HepG2 (cell line): ENCODE measurements at regions not wholly inside any gene's neighbourhood (a gene's known extent, or its start where the extent isn't known, plus 50 kb on each side); places are given as distances from the start of the nearest gene placed in this dataset.

Experiments used
- ATAC-seq: fragments of 200-7000 bp; cut with Tn5 transposase; 3 replicates; pipeline ENCODE4 v1.9.1; 2020; ENCODE audit warnings: mild to moderate bottlenecking, moderate library complexity
- BruUV-seq: library from RNA; stranded (reverse); fragments of 400-500 nt; replicated peaks from 2 replicates; lab custom pipeline; 2021; lab: Mats Ljungman, UMichigan
- CTCF ChIA-PET: fragments of 300-600 bp; formaldehyde crosslinking; extraction: SDS; loops from one replicate; lab custom pipeline; 2021; ENCODE audit warnings: low total read pairs, inconsistent platforms, low intra/inter-chr PET ratio; lab: Yijun Ruan, JAX
- POLR2A ChIA-PET: fragments of 350-600 bp; sonication (Branson Sonifier 250); formaldehyde crosslinking; loops from one replicate; lab custom pipeline; 2020; ENCODE audit warnings: antibody characterized with exemption, inconsistent platforms; lab: Yijun Ruan, JAX
- DNase-seq: peaks from one replicate; pipeline ENCODE4 v3.0.0-alpha.2; 2015; ENCODE audit warnings: low spot score
- FAIRE-seq: peaks from 3 replicates; lab custom pipeline; 2011; peaks lifted over from hg19 to GRCh38; lab: Jason Lieb, UNC
- H2AFZ ChIP-seq: one replicate; pipeline ENCODE4 v1.6.1; 2011; ENCODE audit warnings: low read length, inconsistent platforms
- H3K27ac ChIP-seq: fragments of 300-600 bp; 3 replicates; pipeline ENCODE4 v1.8.0; 2011; ENCODE audit warnings: mixed run types, mild to moderate bottlenecking, mixed read lengths, low read length, inconsistent platforms; ENCODE audit not compliant: insufficient read depth; ENCODE audit errors: extremely low read length
- H3K27me3 ChIP-seq, 2 experiments: fragments of 200-600 bp in 1 of 2; 2 replicates in 1 of 2; 3 replicates in 1 of 2; pipeline versions ENCODE4 v1.6.0 to v1.8.0; 2011; ENCODE audit warnings: low read length in 2 of 2, mild to moderate bottlenecking in 2 of 2, moderate library complexity in 2 of 2, inconsistent platforms in 1 of 2; ENCODE audit not compliant: insufficient read depth in 2 of 2, control insufficient read depth in 1 of 2
- H3K36me3 ChIP-seq, 2 experiments: fragments of 200-600 bp in 1 of 2; replicated peaks in 1 of 2; 2 replicates in 1 of 2; 3 replicates in 1 of 2; pipeline versions ENCODE4 v1.5.1 to v1.8.0; 2011; ENCODE audit warnings: low read length in 2 of 2, inconsistent platforms in 1 of 2; ENCODE audit not compliant: insufficient read depth in 2 of 2, control insufficient read depth in 1 of 2
- H3K4me1 ChIP-seq: 2 replicates; pipeline ENCODE4 v1.5.1; 2012; ENCODE audit warnings: low read length, inconsistent platforms; ENCODE audit not compliant: insufficient read depth
- H3K4me2 ChIP-seq: 2 replicates; pipeline ENCODE4 v1.6.0; 2011; ENCODE audit warnings: low read depth, low read length, inconsistent platforms
- H3K4me3 ChIP-seq, 3 experiments: fragments of 200-600 bp in 1 of 3; sonication (generic), shearing (Covaris generic) in 1 of 3; replicated peaks in 1 of 3; 2 replicates each; pipeline ENCODE4 v1.5.1; 2011 to 2016; ENCODE audit warnings: low read length in 3 of 3, inconsistent platforms in 2 of 3, low read depth in 2 of 3, mild to moderate bottlenecking in 2 of 3, control low read depth in 1 of 3, mixed read lengths in 1 of 3; ENCODE audit not compliant: insufficient read depth in 1 of 3
- H3K79me2 ChIP-seq: one replicate; pipeline ENCODE4 v1.6.1; 2011; ENCODE audit warnings: low read length, inconsistent platforms; ENCODE audit not compliant: insufficient read depth
- H3K9ac ChIP-seq: 2 replicates; pipeline ENCODE4 v1.6.0; 2011; ENCODE audit warnings: mild to moderate bottlenecking, low read depth, low read length, inconsistent platforms; ENCODE audit not compliant: insufficient read depth
- H3K9me3 ChIP-seq: 2 replicates; pipeline ENCODE4 v1.5.1; 2012; ENCODE audit warnings: mild to moderate bottlenecking, low read length
- H4K20me1 ChIP-seq: 2 replicates; pipeline ENCODE4 v1.6.0; 2011; ENCODE audit warnings: inconsistent platforms, mild to moderate bottlenecking, low read length, moderate library complexity; ENCODE audit not compliant: insufficient read depth
- ARID3A ChIP-seq: IDR thresholded peaks from 2 replicates; pipeline ENCODE4 v1.6.1; 2012; ENCODE audit warnings: low read depth, low read length, improper control_type of control experiment
- ATF3 ChIP-seq: sonication (generic); formaldehyde crosslinking; IDR thresholded peaks from 2 replicates; pipeline ENCODE4 v1.4.0; 2020; ENCODE audit warnings: missing genetic modification reagents
- FOSL2 ChIP-seq: sonication (generic); formaldehyde crosslinking; IDR thresholded peaks from 2 replicates; pipeline ENCODE4 v1.4.0; 2020; ENCODE audit warnings: missing genetic modification reagents
- SKIL ChIP-seq: sonication (generic); formaldehyde crosslinking; IDR thresholded peaks from 2 replicates; pipeline ENCODE4 v1.8.0; 2022; ENCODE audit warnings: missing genetic modification reagents, mild to moderate bottlenecking, moderate library complexity, borderline replicate concordance
- SOX13 ChIP-seq, 3 experiments: fragments of 450-650 bp in 1 of 3; sonication (generic) in 1 of 3; formaldehyde crosslinking in 1 of 3; IDR thresholded peaks in 2 of 3; conservative IDR thresholded peaks in 1 of 3; 2 replicates each; pipeline versions ENCODE4 v1.5.0 to v1.6.1; 2016 to 2020; ENCODE audit warnings: antibody characterized with exemption in 1 of 3, mild to moderate bottlenecking in 1 of 3, missing compliant biosample characterization in 1 of 3, missing genetic modification reagents in 1 of 3, moderate library complexity in 1 of 3
- TARDBP ChIP-seq: sonication (generic); formaldehyde crosslinking; IDR thresholded peaks from 2 replicates; pipeline ENCODE4 v1.8.0; 2022; ENCODE audit warnings: mild to moderate bottlenecking, missing genetic modification reagents
- ZNF512 ChIP-seq: sonication (generic); formaldehyde crosslinking; IDR thresholded peaks from 2 replicates; pipeline ENCODE4 v1.4.0; 2020; ENCODE audit warnings: mild to moderate bottlenecking, missing genetic modification reagents
- ZNF589 ChIP-seq: sonication (generic); formaldehyde crosslinking; conservative IDR thresholded peaks from 2 replicates; pipeline ENCODE4 v1.8.0; 2022; ENCODE audit warnings: mild to moderate bottlenecking, moderate library complexity, missing genetic modification reagents
- WGBS: methylation state at CpG from one replicate; pipeline ENCODE4 v1.1.6; 2017; ENCODE audit warnings: low lambda C conversion rate; 5-methylcytosine and 5-hydroxymethylcytosine counted together
- in situ Hi-C: cut with HindIII; loops from 2 replicates; pipeline ENCODE4 v1.10.0; 2017; ENCODE audit warnings: low pct_unique_long_range_greater_than_20kb; ENCODE audit not compliant: extremely low pct_ligation_motif_present
- intact Hi-C: fragments of 100-400 bp; cut with micrococcal nuclease; formaldehyde crosslinking; loops from one replicate; pipeline ENCODE4 v1.10.0; 2022; ENCODE audit not compliant: unreplicated experiment

- in situ Hi-C loops = no loop called here
- Histone ChIP-seq H4K20me1 (no peaks in the 10 kb centered on the region), H3K4me3 (no peak overlapping the region), H3K27ac (no peak overlapping the region), H3K4me2 (no peak overlapping the region), H3K36me3 (no peaks in the 10 kb centered on the region), H3K4me1 (peaks cover 23% of the 10 kb centered on the region), H3K9ac (no peak overlapping the region), H3K27me3 (no peaks in the 10 kb centered on the region), H3K79me2 (no peaks in the 10 kb centered on the region), H3K9me3 (no peaks in the 10 kb centered on the region), H2AFZ (no peak overlapping the region)
- CTCF ChIA-PET = no interaction called here
- 77% methylated on average over 3 of the region's 3 CpGs for WGBS
- no peak for DNase-seq
- FAIRE-seq = no peak
- no peak for TF ChIP-seq ZNF589 (CRISPR knock-in tag)
- 0 out of 2 replicates have a peak, but pooled peaks have one; percentile 7 for TF ChIP-seq ZNF512 (CRISPR knock-in tag)
- POLR2A ChIA-PET = no interaction called here
- BruUV-seq = no TSS peak
- no peak for ATAC-seq
- intact Hi-C loops = no loop called here
Observed at GRCh38 chr10:28837613-28838390, 160.5 kb downstream of the BAMBI start.

- intact Hi-C loops (no loop called here), in situ Hi-C loops (no loop called here)
- Histone ChIP-seq H2AFZ (no peak overlapping the region), H3K9ac (no peak overlapping the region), H3K27me3 (0 out of 5 replicates have a peak, but pooled peaks cover 0 to under 1% of the 10 kb centered on the region in 2 experiments), H3K4me1 (peaks cover 23% of the 10 kb centered on the region), H4K20me1 (no peaks in the 10 kb centered on the region), H3K9me3 (no peaks in the 10 kb centered on the region; the same call in 1 of the 2 replicates), H3K79me2 (no peaks in the 10 kb centered on the region), H3K27ac (no peak overlapping the region), H3K4me2 (no peak overlapping the region), H3K36me3 (no peaks in the 10 kb centered on the region), H3K4me3 (no peak overlapping the region)
- ChIA-PET CTCF (no interaction called here), POLR2A (no interaction called here)
- peak; percentile 69 for DNase-seq
- 0% methylated on average over 2 of the region's 2 CpGs for WGBS
- no peak for FAIRE-seq
- ATAC-seq = peak; percentile 41; the same call in 2 of the 3 replicates
- BruUV-seq = no TSS peak
- peak; percentile 34; the same call in 1 of the 2 replicates for TF ChIP-seq ATF3
- TF ChIP-seq FOSL2 (CRISPR knock-in tag) = peak; percentile 97
- TF ChIP-seq TARDBP (CRISPR knock-in tag) = 0 out of 2 replicates have a peak, but pooled peaks have one; percentile 25
- TF ChIP-seq SOX13 (IDR thresholded peaks at IDR 0.05) = no peak
- TF ChIP-seq SOX13 (CRISPR knock-in tag; conservative IDR thresholded peaks at IDR 0.05 in 1 of 2, IDR thresholded peaks at IDR 0.05 in 1 of 2) = peak in 1 of 2 experiments; percentile 83; a peak in 2 of 4 replicates
- TF ChIP-seq SKIL (CRISPR knock-in tag) = peak; percentile 58; the same call in 1 of the 2 replicates
- TF ChIP-seq ARID3A = peak; percentile 83; the same call in 1 of the 2 replicates
Observed at GRCh38 chr10:28838908-28839307, 161.6 kb downstream of the BAMBI start.
